NCI-H2171 (cell line): ENCODE measurements at regions not wholly inside any gene's neighbourhood (a gene's known extent, or its start where the extent isn't known, plus 50 kb on each side); places are given as distances from the start of the nearest gene placed in this dataset.
"Not testable (repeated sequence)": the region's sequence is repeated elsewhere in the genome, so short reads cannot be mapped to it uniquely, and the experiment has no call there.

Experiments used
- DNase-seq: peaks from one replicate; lab custom pipeline; 2025; lab: John Stamatoyannopoulos, UW

DNA sequence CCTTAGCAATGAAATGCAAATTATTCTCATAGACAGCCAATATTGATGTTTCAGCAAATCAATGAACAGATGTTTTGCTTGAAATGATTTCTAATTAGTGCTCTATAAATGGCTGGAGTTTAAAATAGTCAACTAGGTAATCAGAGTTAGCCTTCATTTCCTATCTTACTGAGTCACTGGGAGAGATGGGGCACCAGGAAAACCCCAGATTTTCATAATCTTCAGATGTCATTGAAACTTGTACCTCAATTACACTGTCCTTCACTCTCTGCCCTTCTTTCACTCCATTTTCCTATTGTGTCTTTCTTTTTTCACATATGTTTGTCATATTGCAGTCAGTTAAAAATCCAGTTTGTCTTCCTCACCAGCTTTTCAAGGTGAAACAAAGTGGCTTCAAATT is 92.7 kb downstream of the C12orf75 start:
- DNase-seq: no peak

DNA sequence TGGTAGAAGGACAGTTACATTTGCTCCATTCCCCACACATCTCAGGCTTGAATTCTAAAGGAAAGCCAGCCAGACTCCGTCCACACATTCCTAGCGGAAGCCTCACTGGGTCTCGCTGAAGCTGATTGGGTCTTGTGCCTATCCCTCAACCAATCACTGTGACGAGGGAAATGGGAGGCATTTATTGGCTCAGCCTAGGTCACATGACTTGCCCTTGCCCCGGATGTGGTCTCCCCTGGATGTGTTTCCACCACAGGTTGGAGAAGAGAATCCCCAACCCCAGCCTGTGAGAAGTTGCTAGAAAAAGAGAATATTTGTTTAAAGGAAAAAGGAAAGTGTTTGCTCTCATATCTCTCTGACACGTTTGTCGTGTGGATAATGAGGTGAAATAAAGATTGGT is 93.4 kb downstream of the C12orf75 start:
- no peak for DNase-seq

DNA sequence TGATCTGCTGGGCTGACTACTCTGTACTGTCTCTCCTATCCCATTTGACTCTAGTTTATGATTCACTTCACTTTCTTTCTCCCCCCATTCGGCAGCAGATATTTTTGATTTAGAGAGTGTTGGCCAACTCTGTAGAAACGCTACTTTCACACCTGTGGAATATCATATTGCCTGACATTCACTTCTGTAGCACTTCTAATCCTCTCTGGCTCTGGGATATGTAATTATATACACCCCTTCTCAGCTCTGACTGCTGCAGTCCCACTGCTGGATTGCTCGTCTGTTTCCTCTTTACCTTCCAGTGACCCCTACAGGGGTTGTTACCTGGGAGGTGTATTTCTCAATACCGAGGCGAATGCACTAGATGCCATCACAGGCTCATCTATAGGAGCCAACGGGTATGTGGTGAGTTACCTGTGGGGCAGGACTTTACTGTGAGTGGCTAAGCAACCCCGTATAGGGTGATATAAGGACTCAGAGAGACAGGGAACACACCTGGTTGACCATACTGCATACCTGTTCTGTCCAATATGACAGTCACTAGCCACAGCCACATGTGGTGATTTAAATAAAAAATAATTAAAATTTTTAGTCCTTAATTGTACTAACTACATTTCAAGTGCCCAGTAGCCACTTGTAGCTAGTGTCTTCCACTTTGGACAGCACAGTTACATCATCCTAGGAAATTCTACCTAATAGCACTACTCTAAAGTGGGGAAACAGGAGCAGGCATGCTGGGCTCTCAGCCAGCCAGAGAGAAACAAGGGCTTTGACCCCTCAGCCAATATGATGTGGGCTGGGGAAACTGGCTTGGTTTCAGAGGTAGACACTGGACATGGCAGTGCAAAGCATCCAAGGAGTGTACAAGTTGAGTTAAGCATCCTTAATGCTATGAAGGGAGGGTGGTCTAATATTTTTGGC is 95.0 kb downstream of the C12orf75 start:
- DNase-seq: no peak

DNA sequence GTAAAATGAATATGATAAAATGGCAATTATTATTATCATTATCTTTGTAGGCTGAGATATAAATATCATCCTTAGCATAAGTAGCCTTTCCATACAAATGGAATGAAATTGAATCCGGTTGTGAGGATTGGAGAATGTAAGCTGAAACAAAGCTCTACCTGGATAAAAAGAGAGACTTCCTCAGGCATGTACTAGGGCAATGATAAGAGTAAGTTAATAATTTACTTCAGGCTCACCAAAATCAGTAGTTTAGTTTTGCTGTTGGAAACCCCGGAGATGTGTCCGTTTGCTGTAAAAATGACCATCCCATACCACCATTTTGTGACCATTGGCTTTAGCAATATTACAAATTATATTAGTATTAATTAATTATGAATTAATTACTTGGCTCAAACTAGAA is 96.3 kb downstream of the C12orf75 start:
- no peak for DNase-seq

DNA sequence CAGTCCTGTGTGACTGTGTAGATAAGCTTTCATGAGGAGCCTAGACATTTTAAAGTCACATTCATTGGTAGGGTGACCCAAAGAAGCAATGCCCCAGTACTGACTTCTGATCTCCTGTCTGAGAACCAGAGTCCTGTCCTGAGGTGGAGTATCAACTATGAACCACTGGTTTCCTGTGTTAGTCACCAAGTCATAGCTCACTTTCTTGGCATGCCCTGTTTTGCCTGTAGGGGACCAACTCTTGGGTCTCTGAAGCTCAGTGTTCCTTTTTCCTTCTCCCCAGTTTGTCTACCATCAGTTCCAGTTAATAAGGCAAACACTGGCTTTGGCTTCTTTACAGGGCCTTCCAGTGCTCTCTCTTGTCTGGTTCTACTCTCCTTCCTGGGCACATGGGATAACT is 97.4 kb downstream of the C12orf75 start:
- no peak for DNase-seq

DNA sequence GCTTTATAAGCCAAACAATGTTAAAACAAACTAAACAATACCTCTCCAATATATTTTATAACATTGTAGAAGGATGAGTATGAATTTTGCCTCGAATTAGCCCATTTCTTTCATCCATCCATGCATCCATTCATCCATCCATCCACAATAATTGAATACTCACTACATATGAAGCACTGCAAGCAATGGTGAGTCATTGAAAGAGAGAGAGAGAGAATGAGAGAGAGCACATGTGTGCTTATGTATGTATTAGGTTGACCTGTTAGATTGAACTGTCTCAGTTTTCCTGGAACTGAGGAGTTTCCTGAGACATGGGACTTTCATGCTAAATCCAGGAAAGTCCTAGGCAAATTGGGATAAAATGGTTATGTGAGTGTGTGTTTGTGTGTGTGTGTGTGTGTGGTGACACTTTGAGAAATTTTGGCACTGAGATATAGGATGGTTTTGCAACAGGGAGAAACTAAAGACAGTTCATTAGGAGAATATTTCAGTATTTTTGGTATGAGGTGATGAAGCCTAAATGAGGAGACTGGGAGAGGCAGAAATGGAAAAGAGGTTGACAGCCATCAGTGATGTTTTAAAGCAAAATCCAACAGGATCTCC is 98.4 kb downstream of the C12orf75 start:
- no peak for DNase-seq

DNA sequence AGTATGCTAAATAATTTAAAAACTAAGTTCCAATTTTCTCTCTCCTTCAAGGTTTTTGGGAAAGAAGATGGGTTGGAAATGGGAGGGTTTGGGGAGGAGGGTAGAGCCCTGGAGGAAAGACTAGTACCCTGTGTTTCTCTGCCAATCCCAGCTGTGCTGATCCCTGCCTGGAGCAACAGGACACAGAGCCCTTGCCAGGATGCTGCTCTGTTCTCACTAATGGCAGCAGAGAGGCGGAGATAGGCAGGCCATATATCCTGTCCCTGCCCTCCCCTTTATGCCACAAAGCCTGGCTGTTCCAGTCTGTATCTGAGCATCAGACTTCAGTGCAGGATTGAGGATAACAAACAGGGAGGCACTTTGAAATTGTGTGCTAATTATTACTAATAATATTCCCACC is 99.0 kb downstream of the C12orf75 start:
- no peak for DNase-seq

DNA sequence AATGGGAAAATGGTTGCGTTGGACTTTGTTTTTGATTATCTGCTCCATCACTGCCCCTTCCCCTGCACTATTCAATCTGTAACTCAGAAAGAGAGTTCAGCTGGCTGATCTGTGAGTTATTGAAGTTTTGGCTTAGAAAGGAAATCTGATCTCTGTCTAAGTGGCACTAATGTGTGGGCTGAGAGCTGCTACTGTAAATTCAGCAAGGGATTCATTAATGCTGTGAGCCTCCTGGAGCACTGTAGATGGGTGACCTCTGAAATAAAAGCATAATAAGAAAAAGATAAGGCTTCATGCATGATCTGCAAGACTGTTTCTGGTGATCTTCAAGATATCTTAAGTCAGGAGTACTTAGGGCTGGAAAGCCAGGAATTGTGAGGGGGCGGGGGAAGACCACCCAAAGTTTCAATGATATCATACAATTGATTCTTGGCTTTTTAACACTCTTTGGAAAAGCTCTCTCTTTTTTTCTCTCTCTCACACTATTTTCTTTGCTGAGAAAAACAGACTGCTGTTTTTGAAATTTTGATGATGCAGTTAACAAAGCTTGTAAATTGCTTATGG is 101.1 kb downstream of the C12orf75 start:
- no peak for DNase-seq

DNA sequence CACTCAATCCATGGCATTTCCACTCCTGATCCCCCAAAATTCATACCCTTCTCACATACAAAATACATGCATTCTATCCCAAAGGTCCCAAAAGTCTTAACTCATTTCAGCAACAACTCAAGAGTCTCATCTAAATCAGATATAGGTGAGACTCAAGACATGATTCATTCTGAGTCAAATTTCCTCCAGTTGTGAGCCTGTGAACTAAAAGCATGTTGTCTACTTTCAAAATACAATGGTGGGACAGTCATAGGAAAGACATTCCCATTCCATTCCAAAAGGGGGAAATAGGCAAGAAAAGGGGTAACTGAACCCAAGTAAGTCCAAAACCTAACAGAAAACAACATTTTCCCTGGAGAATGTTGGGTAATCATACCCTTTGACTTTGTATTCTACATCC is 103.3 kb downstream of the C12orf75 start:
- DNase-seq: no peak

DNA sequence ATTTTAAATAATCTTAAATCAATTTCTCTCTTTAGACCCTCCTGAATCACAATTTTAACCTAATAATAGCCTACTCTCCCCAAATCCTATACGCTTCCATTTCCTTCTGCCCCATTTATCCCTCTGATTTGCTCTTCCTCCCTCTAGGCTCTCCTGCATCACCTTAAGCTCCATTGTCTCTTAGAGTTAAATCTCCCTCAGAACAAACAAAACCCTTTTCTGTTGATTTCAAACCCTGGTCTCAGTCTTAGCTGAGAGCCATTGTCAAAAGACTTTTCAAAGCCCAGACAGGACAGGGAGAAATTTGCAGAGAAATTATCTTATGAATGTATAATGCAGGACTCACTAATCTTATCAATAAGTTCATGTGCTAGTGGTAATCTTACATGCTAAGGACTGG is 106.1 kb downstream of the C12orf75 start:
- no peak for DNase-seq

DNA sequence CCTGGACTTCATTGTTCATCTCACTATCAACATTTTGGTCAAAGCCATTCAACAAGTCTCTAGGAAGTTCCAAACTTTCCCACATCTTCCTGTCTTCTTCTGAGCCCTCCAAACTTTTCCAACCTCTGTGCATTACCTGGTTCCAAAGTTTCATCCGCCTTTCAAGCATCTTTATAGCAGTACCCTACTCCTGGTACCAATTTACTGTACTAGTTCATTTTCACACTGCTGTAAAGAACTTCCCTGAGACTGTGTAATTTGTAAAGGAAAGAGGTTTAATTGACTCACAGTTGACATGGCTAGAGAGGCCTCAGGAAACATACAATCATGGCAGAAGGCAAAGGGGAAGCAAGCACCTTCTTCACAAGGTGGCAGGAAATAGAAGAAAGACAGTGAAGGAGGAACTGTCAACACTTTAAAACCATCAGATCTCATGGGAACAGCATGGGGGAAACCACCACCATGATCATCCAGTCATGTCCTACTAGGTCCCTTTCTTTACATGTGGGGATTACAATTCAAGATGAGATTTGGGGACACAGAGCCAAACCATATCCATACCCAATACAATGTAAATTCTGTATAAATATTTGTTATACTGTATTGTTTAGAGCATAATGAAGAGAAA is 109.7 kb downstream of the C12orf75 start:
- no peak for DNase-seq

DNA sequence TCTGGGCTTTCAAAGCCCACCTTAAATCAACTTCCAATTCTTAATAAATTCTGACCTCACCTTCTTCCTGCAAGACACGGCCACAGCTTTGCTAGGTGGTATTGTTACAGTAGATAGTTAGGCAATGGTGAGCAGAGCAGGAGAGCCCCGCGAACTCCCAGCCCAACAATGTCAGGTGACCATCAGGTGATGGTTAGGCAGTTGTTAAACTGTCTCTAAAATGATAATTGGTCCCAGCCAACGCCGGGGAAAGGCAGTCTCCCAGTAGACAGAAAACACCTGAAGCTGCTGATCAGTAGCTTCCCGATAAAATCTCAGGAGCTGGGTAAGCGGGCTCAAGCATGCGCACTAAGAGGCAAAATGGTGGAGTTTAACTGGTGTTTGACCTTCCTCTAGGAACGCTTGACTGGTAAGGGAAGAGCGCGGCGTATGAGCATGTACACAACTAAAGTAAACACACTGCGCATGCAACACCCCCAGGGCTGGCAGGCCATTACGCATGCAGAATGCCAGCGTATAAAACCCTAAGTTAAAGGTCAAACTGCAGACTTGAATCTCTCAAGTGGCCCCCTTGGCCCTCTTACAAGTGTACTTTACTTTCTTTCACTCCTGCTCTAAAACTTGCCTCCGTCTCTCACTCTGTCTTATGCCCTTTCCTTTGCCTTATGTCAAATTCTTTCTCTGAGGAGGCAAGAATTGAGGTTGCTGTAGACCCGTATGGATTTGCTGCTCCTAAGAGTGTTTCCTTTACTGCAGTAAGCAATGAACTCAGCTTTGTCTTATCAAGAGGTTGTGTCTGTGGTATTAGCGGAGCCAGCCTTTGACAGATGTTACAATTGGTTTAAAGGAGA is 113.5 kb downstream of the C12orf75 start:
- no peak for DNase-seq

DNA sequence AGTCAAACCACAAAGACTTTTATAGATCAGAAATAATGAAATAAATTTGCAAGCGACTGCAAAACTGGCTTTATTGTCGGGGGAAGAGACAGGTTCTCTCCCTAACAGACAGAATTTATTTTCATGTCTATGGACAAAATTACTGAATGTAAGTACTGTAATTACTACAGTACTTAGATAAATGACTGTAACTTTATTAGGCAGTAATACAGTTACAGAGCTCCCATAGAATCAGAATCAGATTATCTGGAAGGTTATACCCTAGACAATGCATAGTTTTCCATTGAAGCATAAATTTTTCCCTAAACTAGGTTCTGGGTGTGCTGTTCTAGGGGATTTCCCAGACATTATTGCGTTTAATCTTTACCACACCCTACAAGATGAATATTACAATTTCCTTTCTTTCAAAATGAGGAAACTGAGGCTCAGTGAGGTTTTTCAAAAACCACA is 114.2 kb downstream of the C12orf75 start:
- no peak for DNase-seq

DNA sequence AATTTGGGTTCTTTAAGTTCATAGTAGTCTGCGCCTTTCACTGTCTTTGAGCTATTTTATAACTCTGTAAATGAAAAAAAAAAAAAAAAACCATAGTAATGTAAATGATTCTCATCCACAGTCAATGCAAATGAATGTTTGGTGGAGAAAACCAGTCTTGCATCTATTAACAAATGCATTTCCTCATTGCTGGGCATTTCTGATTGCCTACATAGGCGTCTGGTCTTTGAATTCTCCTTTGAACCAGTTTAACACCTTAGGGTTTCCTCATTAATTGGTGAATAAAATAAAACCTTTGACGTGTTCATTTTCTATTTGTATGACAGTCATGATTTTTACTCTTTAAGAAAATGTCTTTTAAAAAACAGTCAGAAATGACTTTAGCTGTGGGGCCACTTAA is 114.8 kb downstream of the C12orf75 start:
- no peak for DNase-seq

DNA sequence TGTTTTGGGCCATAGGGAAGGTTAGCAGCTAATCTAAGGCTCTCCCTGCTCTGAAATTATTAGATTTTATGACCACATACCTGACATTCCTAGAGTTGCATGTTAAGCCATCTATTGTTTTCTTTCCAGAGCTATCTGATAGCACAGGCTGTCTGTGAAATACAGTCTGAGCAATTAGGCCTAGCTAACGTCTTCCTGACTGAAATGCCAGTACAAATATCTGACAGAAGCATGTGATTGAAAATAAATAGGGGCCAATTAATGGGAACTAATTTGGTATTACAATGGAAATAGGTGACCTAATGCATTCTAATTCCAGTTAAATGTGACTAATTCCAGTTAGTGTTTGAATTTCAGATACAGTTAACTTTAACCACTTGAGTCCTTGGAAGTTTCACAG is 115.2 kb downstream of the C12orf75 start:
- no peak for DNase-seq

DNA sequence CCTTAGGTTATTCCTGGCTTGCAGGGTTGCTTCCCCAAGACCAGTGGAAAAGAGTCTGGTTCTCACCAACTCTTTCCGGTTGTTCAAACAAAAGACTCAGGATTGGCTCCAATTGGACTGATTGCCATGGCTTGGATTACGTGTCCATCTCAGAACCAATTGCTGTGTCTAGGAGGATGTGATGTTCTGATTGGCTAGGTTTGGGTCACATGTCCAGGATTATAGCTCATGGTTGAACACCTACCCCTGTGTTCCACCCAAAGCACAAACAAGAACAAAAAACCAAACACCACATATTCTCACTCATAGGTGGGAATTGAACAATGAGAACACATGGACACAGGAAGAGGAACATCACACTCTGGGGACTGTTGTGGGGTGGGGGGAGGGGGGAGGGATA is 116.0 kb downstream of the C12orf75 start:
- not testable (repeated sequence) for DNase-seq

DNA sequence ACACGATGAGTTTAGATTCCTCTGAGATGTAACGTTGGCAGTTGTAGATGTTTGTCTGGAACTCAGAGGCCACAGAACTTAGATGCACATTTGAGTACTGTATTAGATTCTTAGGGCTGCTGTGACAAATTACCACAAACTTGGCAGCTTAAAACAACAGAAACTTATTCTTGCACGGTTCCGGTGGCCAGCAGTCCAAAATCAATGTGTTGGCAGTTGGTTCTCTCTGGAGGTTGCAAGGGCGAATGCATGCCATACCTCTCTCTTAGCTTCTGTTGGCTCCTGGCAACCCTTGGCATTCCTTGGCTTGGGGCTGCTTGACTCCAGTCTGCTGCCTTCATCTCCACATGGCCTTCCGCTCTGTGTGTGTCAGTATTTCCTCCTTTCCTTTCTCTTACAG is 118.9 kb downstream of the C12orf75 start:
- DNase-seq: no peak

DNA sequence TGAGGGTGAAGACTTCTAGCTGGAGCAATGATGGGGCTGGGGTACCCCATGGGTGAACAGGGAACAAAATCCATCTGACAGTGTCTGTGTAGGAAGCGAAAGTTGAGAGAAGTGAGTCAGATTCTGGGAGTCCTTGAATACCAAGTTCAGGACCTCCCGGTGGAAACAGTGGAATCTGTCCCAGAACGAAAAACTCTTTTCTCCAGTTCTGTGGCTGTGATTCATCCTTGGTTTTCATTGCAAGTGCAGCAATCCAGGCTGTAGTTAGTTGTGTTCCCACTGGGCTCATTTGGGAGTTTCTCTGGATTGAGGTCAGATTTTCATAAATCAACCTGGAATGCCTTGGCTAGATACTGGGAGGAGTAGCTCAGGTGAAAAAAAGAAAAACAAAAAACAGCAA is 120.7 kb downstream of the C12orf75 start:
- no peak for DNase-seq

DNA sequence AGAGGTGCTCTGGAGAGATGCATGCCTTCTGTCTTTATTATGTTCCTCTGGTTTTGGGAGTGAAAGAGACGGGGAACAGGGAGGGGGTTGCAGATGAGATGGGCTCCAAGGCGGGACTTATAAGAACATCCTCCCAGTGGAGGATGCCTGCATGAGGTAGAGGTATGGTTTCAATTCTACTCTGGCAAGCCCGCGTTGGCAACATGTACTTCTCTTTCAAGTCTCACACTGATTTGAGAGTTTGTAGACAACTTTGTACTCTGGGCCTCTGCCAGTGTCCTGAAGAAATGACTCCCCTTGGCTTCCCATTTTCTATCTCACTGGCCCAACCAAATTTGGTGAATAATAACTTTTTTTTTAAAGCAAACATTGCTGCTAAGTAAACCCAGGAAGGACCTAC is 121.3 kb downstream of the C12orf75 start:
- DNase-seq: no peak

DNA sequence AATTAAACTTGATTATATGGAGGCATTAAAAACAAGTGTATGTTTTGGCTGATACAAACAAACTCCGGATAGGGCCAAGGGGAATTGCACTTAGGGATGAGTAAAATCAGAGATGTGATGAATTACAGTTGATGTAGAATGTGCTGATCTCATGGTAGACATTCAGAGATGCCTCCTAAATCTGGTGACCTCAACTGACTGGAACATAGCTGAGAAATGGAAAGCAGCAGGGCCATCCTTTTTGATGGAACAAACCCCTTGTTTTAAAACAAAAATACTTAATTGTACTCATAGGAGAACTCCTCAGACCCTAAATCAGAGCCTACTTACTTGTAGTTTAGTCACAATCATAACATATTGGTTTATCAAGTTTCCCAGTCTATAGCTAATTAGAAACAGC is 122.8 kb downstream of the C12orf75 start:
- DNase-seq: no peak

DNA sequence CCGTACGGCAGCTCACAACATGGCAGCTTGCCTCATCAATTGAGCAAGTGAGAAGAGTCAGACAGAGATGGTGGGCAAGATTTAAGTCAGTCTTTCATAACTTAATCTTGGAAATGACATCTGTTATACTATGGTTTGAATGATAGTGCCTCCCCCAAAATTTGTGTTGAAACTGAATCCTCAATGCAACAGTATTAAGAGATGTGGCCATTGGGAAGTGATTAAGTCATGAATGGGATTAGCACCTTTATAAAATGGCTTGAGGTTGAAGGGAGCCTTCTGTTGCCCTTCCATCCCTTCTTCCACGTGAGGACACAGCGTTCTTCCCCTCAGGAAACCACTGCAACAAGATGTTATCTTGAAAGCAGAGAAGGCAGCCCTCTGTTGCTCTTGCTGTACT is 124.2 kb downstream of the C12orf75 start:
- no peak for DNase-seq

DNA sequence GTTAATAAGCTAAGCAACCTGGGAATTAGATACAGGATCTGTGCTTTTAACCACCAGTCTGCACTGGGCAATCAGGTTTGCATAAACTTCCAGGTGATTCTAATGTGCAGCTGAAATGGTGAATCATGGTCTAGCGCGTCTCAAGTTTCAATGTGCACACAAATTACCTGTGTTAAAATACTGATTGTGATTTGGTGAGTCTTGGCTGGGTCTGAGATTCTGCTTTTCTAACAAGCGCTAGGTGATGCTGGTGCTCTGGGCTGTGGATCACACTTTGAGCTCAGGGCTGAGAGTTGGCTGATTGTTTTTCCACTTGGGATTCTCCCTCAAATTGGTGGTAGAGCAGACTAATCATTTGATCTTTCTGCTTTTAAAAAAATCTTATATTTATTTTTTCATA is 124.8 kb downstream of the C12orf75 start:
- no peak for DNase-seq
